ENCODE measurements at regions not wholly inside any gene's neighbourhood (a gene's known extent, or its start where the extent isn't known, plus 50 kb on each side); places are given as distances from the start of the nearest gene placed in this dataset.

GRCh38 chr18:73924307-73924706, 223.3 kb downstream of the FBXO15 start:
- no peak for DNase-seq (ENCODE audit: low read depth in 4 of 4, low spot score in 3 of 4)

GRCh38 chr18:73923866-73924265, 223.8 kb downstream of the FBXO15 start:
- no peak for DNase-seq (ENCODE audit: low read depth in 4 of 4, low spot score in 3 of 4)

GRCh38 chr18:73920033-73920432, 227.6 kb downstream of the FBXO15 start:
- no peak for DNase-seq (ENCODE audit: low read depth in 4 of 4, low spot score in 3 of 4)

- DNase-seq (ENCODE audit: low read depth in 4 of 4, low spot score in 3 of 4), result no peak
These were observed 228.8 kb downstream of the FBXO15 start for GRCh38 chr18:73918816-73919215.

- DNase-seq (ENCODE audit: low read depth in 4 of 4, low spot score in 3 of 4), result no peak
These were observed 230.6 kb downstream of the FBXO15 start for GRCh38 chr18:73917046-73917445.

- DNase-seq (ENCODE audit: low read depth in 4 of 4, low spot score in 3 of 4), result no peak
These were observed 234.1 kb downstream of the FBXO15 start for GRCh38 chr18:73913505-73913904.

GRCh38 chr18:73908323-73908722, 239.3 kb downstream of the FBXO15 start:
- peak in 3 of 4 donors; percentile 9 to 15 (median 10) for DNase-seq (ENCODE audit: low read depth in 4 of 4, low spot score in 3 of 4)

GRCh38 chr18:73901566-73901965, 246.1 kb downstream of the FBXO15 start:
- no peak for DNase-seq (ENCODE audit: low read depth in 4 of 4, low spot score in 3 of 4)

- DNase-seq (ENCODE audit: low read depth in 4 of 4, low spot score in 3 of 4), result no peak
These were observed 246.5 kb downstream of the FBXO15 start for GRCh38 chr18:73901151-73901550.

- DNase-seq (ENCODE audit: low read depth in 4 of 4, low spot score in 3 of 4), result no peak
These were observed 247.4 kb downstream of the FBXO15 start for GRCh38 chr18:73900106-73900835.

- DNase-seq (ENCODE audit: low read depth in 4 of 4, low spot score in 3 of 4), result no peak
These were observed 250.1 kb downstream of the FBXO15 start for GRCh38 chr18:73897517-73897916.

- no peak for DNase-seq (ENCODE audit: low read depth in 4 of 4, low spot score in 3 of 4)
These were observed 250.9 kb downstream of the FBXO15 start for GRCh38 chr18:73896685-73897084.

GRCh38 chr18:73895701-73896100, 251.9 kb downstream of the FBXO15 start:
- DNase-seq (ENCODE audit: low read depth in 4 of 4, low spot score in 3 of 4), result no peak

- DNase-seq (ENCODE audit: low read depth in 4 of 4, low spot score in 3 of 4), result no peak
These were observed 253.8 kb downstream of the FBXO15 start for GRCh38 chr18:73893880-73894279.

- peak in 3 of 4 donors; percentile 25 to 55 (median 37) for DNase-seq (ENCODE audit: low read depth in 4 of 4, low spot score in 3 of 4)
These were observed 255.8 kb downstream of the FBXO15 start for GRCh38 chr18:73891572-73892421.

GRCh38 chr18:73888565-73888964, 259.1 kb downstream of the FBXO15 start:
- DNase-seq (ENCODE audit: low read depth in 4 of 4, low spot score in 3 of 4), result no peak

GRCh38 chr18:73887801-73888200, 259.8 kb downstream of the FBXO15 start:
- DNase-seq (ENCODE audit: low read depth in 4 of 4, low spot score in 3 of 4), result no peak

GRCh38 chr18:73884868-73885267, 262.8 kb downstream of the FBXO15 start:
- no peak for DNase-seq (ENCODE audit: low read depth in 4 of 4, low spot score in 3 of 4)

- DNase-seq (ENCODE audit: low read depth in 4 of 4, low spot score in 3 of 4), result no peak
These were observed 266.2 kb downstream of the FBXO15 start for GRCh38 chr18:73881396-73881917.

GRCh38 chr18:73880387-73880786, 267.2 kb downstream of the FBXO15 start:
- no peak for DNase-seq (ENCODE audit: low read depth in 4 of 4, low spot score in 3 of 4)

GRCh38 chr18:73879766-73880165, 267.9 kb downstream of the FBXO15 start:
- DNase-seq (ENCODE audit: low read depth in 4 of 4, low spot score in 3 of 4), result no peak

- DNase-seq (ENCODE audit: low read depth in 4 of 4, low spot score in 3 of 4), result no peak
These were observed 268.3 kb downstream of the FBXO15 start for GRCh38 chr18:73879328-73879727.

Measured in right renal pelvis (tissue), 4 donors.